Transverse colon (tissue), 4 donors: ENCODE measurements at regions not wholly inside any gene's neighbourhood (a gene's known extent, or its start where the extent isn't known, plus 50 kb on each side); places are given as distances from the start of the nearest gene placed in this dataset.

ENCODE experiments used
- CTCF ChIP-seq, 5 experiments: fragments of 200-600 bp in 3 of 5; fragments of 450-650 bp in 2 of 5; sonication (generic) in 3 of 5; IDR thresholded peaks; 1 replicate in 2 of 5; 2 replicates in 3 of 5; pipeline ENCODE4 v1.5.1; 2016 to 2017; ENCODE audit warnings: antibody characterized with exemption in 5 of 5, inconsistent platforms in 3 of 5, mild to moderate bottlenecking in 2 of 5, moderate library complexity in 1 of 5
- POLR2AphosphoS5 ChIP-seq, 3 donors: sonication (generic); formaldehyde crosslinking; IDR thresholded peaks; one replicate each; pipeline ENCODE4 v1.6.1; 2016; ENCODE audit warnings: antibody characterized with exemption in 3 of 3

DNA sequence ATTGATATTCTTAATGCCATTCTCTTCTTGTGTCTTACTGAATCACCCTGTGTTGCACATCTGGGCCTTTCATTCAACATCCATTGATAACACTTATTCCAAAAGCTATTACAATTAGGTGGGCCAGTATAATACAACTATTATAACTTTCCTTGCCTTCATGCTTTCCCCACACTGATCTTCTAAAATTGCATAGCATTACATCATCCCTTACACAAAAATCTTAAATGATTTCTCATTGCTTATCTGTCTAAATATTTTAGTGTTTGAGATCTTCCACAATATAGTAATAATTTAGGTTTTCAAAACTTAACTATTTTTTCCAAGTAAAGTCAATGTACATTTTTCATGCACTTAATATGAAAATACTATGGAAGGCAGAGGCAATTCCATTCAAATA lies 1634.1 kb downstream of the PLA2G4A start:
- no peak for TF ChIP-seq CTCF (IDR thresholded peaks at IDR 0.05)
- TF ChIP-seq POLR2AphosphoS5 (IDR thresholded peaks at IDR 0.05): no peak
